ENCODE measurements at regions not wholly inside any gene's neighbourhood (a gene's known extent, or its start where the extent isn't known, plus 50 kb on each side); places are given as distances from the start of the nearest gene placed in this dataset.

DNA sequence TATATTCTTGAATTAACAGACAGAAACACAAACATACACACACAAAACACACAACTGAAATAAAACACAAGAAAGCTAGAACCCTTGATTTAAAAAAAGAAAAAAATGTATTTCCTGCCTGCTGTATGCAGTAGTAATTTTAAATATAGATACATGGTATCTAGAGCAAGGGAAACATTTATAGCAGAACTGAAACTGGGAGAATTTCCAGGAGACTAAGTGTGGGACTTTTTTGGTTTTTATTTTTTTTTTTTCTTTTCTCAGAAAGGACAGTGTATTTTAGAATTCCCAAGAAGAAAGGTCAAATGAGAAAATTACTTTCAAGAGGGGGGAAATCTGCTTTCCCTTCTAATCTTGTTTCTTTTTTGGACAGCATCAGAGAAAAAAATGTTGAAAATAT, 558.9 kb upstream of the PKDCC start:
- Histone ChIP-seq H2AFZ (ENCODE audit: low read length) (no peak overlapping the region), H2BK15ac (ENCODE audit: low read length) (no peak overlapping the region), H3K27ac (replicated peaks; ENCODE audit: low read length) (no peak overlapping the region), H3K4me2 (ENCODE audit: insufficient read depth, low read length, poor library complexity, severe bottlenecking) (no peak overlapping the region), H3K14ac (ENCODE audit: low read length) (no peak overlapping the region), H3K4me1 (ENCODE audit: control insufficient read depth in 2 of 2, insufficient read depth in 1 of 2, low read depth in 1 of 2, low read length in 2 of 2) (no peaks in the 10 kb centered on the region), H2BK12ac (ENCODE audit: low read length) (no peak overlapping the region), H3K27me3 (ENCODE audit: control insufficient read depth in 3 of 3, insufficient read depth in 3 of 3, low read depth in 1 of 3, low read length in 3 of 3) (no peaks in the 10 kb centered on the region), H4K8ac (ENCODE audit: low read depth, low read length) (no peak overlapping the region), H3K4me3 (ENCODE audit: low read length in 2 of 2) (no peak overlapping the region), H3K23ac (ENCODE audit: low read depth, low read length, poor library complexity) (no peak overlapping the region), H4K91ac (ENCODE audit: low read depth, low read length, poor library complexity) (no peak overlapping the region), H3K9ac (ENCODE audit: low read depth, low read length, poor library complexity) (no peak overlapping the region), H3K18ac (ENCODE audit: low read length) (no peak overlapping the region), H3K9me3 (replicated peaks in 1 of 2; ENCODE audit: control insufficient read depth in 2 of 2, insufficient read depth in 1 of 2, low read depth in 1 of 2, low read length in 2 of 2) (no peaks in the 10 kb centered on the region), H3K79me1 (ENCODE audit: low read depth, low read length) (no peaks in the 10 kb centered on the region), H2BK5ac (ENCODE audit: low read length) (no peak overlapping the region), H3K4ac (ENCODE audit: low read length) (no peak overlapping the region), H2AK5ac (ENCODE audit: low read depth, low read length) (no peak overlapping the region), H2BK120ac (ENCODE audit: low read depth, low read length) (no peak overlapping the region), H3K36me3 (replicated peaks in 1 of 2; ENCODE audit: control insufficient read depth in 2 of 2, insufficient read depth in 2 of 2, low read length in 2 of 2) (no peaks in the 10 kb centered on the region)
- DNase-seq (ENCODE audit: low spot score): no peak

DNA sequence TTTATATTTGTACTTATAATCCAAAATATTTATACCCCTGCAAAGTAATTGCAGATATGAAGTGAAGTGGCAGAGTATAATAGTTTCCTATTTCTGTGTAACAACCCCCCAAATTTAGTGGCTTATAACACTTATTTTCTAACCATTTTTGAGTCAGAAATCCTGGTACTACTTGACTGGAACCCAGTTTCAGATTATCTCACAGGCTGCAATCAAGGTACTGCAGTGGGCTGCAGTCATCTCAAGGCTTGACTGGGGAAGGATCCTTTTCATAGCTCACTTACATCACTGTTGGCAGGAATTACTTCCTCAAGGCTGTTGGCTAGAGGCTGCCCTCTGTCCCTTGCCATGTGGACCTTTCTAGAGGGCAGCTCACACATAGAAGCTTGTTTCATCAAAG, 558.2 kb upstream of the PKDCC start:
- no peak overlapping the region for H4K8ac ChIP-seq (ENCODE audit: low read depth, low read length)
- H3K4ac ChIP-seq (ENCODE audit: low read length): no peak overlapping the region
- H3K23ac ChIP-seq (ENCODE audit: low read depth, low read length, poor library complexity): no peak overlapping the region

GRCh38 chr2:41495050-41495449, 552.8 kb upstream of the PKDCC start:
- H3K4ac ChIP-seq (ENCODE audit: low read length): no peak overlapping the region
- no peak for DNase-seq (ENCODE audit: low spot score)
- H2AK5ac ChIP-seq (ENCODE audit: low read depth, low read length): no peak overlapping the region
- WGBS, 2 donors (ENCODE audit: extremely low coverage in 2 of 2, insufficient read length in 2 of 2, insufficient replicate concordance in 1 of 2): no CpG with 5 or more reads among the region's 5 CpGs
- no peak overlapping the region for H2BK120ac ChIP-seq (ENCODE audit: low read depth, low read length)
- no peak overlapping the region for H4K8ac ChIP-seq (ENCODE audit: low read depth, low read length)
- no peaks in the 10 kb centered on the region for H3K4me1 ChIP-seq (ENCODE audit: control insufficient read depth in 2 of 2, insufficient read depth in 1 of 2, low read depth in 1 of 2, low read length in 2 of 2)
- no peak overlapping the region for H2AFZ ChIP-seq (ENCODE audit: low read length)
- H3K36me3 ChIP-seq (replicated peaks in 1 of 2; ENCODE audit: control insufficient read depth in 2 of 2, insufficient read depth in 2 of 2, low read length in 2 of 2): no peaks in the 10 kb centered on the region
- no peak overlapping the region for H2BK15ac ChIP-seq (ENCODE audit: low read length)
- no peak overlapping the region for H4K91ac ChIP-seq (ENCODE audit: low read depth, low read length, poor library complexity)
- no peak overlapping the region for H3K4me2 ChIP-seq (ENCODE audit: insufficient read depth, low read length, poor library complexity, severe bottlenecking)
- no peak overlapping the region for H2BK5ac ChIP-seq (ENCODE audit: low read length)
- H3K9me3 ChIP-seq (replicated peaks in 1 of 2; ENCODE audit: control insufficient read depth in 2 of 2, insufficient read depth in 1 of 2, low read depth in 1 of 2, low read length in 2 of 2): peaks cover 18 to 29% of the 10 kb centered on the region in 2 donors
- no peak overlapping the region for H3K9ac ChIP-seq (ENCODE audit: low read depth, low read length, poor library complexity)
- H3K79me1 ChIP-seq (ENCODE audit: low read depth, low read length): no peaks in the 10 kb centered on the region
- H2BK12ac ChIP-seq (ENCODE audit: low read length): no peak overlapping the region
- no peaks in the 10 kb centered on the region for H3K27me3 ChIP-seq (ENCODE audit: control insufficient read depth in 3 of 3, insufficient read depth in 3 of 3, low read depth in 1 of 3, low read length in 3 of 3)
- H3K4me3 ChIP-seq (ENCODE audit: low read length in 2 of 2): no peak overlapping the region
- no peak overlapping the region for H3K23ac ChIP-seq (ENCODE audit: low read depth, low read length, poor library complexity)
- H3K18ac ChIP-seq (ENCODE audit: low read length): no peak overlapping the region
- H3K14ac ChIP-seq (ENCODE audit: low read length): no peak overlapping the region
- H3K27ac ChIP-seq (replicated peaks; ENCODE audit: low read length): no peak overlapping the region

More for the DNA sequence above, 558.2 kb upstream of the PKDCC start:
- H3K18ac ChIP-seq (ENCODE audit: low read length): no peak overlapping the region
- no peaks in the 10 kb centered on the region for H3K4me1 ChIP-seq (ENCODE audit: control insufficient read depth in 2 of 2, insufficient read depth in 1 of 2, low read depth in 1 of 2, low read length in 2 of 2)
- no peaks in the 10 kb centered on the region for H3K36me3 ChIP-seq (replicated peaks in 1 of 2; ENCODE audit: control insufficient read depth in 2 of 2, insufficient read depth in 2 of 2, low read length in 2 of 2)
- H2BK5ac ChIP-seq (ENCODE audit: low read length): no peak overlapping the region
- no peak for DNase-seq (ENCODE audit: low spot score)
- no peaks in the 10 kb centered on the region for H3K79me1 ChIP-seq (ENCODE audit: low read depth, low read length)
- no peak overlapping the region for H3K27ac ChIP-seq (replicated peaks; ENCODE audit: low read length)
- no peak overlapping the region for H3K14ac ChIP-seq (ENCODE audit: low read length)
- H3K4me3 ChIP-seq (ENCODE audit: low read length in 2 of 2): no peak overlapping the region
- H2BK120ac ChIP-seq (ENCODE audit: low read depth, low read length): no peak overlapping the region
- H2AK5ac ChIP-seq (ENCODE audit: low read depth, low read length): no peak overlapping the region
- H2AFZ ChIP-seq (ENCODE audit: low read length): no peak overlapping the region
- no peak overlapping the region for H2BK15ac ChIP-seq (ENCODE audit: low read length)
- no peaks in the 10 kb centered on the region for H3K27me3 ChIP-seq (ENCODE audit: control insufficient read depth in 3 of 3, insufficient read depth in 3 of 3, low read depth in 1 of 3, low read length in 3 of 3)
- H3K9me3 ChIP-seq (replicated peaks in 1 of 2; ENCODE audit: control insufficient read depth in 2 of 2, insufficient read depth in 1 of 2, low read depth in 1 of 2, low read length in 2 of 2): peaks cover 6% of the 10 kb centered on the region in 2 donors
- H3K4me2 ChIP-seq (ENCODE audit: insufficient read depth, low read length, poor library complexity, severe bottlenecking): no peak overlapping the region
- H4K91ac ChIP-seq (ENCODE audit: low read depth, low read length, poor library complexity): no peak overlapping the region
- no peak overlapping the region for H3K9ac ChIP-seq (ENCODE audit: low read depth, low read length, poor library complexity)
- no peak overlapping the region for H2BK12ac ChIP-seq (ENCODE audit: low read length)

GRCh38 chr2:41496908-41497307, 550.9 kb upstream of the PKDCC start:
- WGBS, 2 donors (ENCODE audit: extremely low coverage in 2 of 2, insufficient read length in 2 of 2, insufficient replicate concordance in 1 of 2): no CpG with 5 or more reads among the region's 3 CpGs
- H3K9me3 ChIP-seq (replicated peaks in 1 of 2; ENCODE audit: control insufficient read depth in 2 of 2, insufficient read depth in 1 of 2, low read depth in 1 of 2, low read length in 2 of 2): peaks cover 24 to 32% of the 10 kb centered on the region in 2 donors
- no peak for DNase-seq (ENCODE audit: low spot score)

More at GRCh38 chr2:41496908-41497307, 550.9 kb upstream of the PKDCC start:
- H3K23ac ChIP-seq (ENCODE audit: low read depth, low read length, poor library complexity): no peak overlapping the region
- no peak overlapping the region for H3K27ac ChIP-seq (replicated peaks; ENCODE audit: low read length)
- no peaks in the 10 kb centered on the region for H3K79me1 ChIP-seq (ENCODE audit: low read depth, low read length)
- H3K9ac ChIP-seq (ENCODE audit: low read depth, low read length, poor library complexity): no peak overlapping the region
- no peak overlapping the region for H4K91ac ChIP-seq (ENCODE audit: low read depth, low read length, poor library complexity)
- H3K4ac ChIP-seq (ENCODE audit: low read length): no peak overlapping the region
- no peak overlapping the region for H2BK15ac ChIP-seq (ENCODE audit: low read length)
- no peak overlapping the region for H4K8ac ChIP-seq (ENCODE audit: low read depth, low read length)
- H2BK12ac ChIP-seq (ENCODE audit: low read length): no peak overlapping the region
- H3K4me2 ChIP-seq (ENCODE audit: insufficient read depth, low read length, poor library complexity, severe bottlenecking): no peak overlapping the region
- no peak overlapping the region for H2BK120ac ChIP-seq (ENCODE audit: low read depth, low read length)
- no peak overlapping the region for H2AFZ ChIP-seq (ENCODE audit: low read length)
- no peak overlapping the region for H2AK5ac ChIP-seq (ENCODE audit: low read depth, low read length)
- H2BK5ac ChIP-seq (ENCODE audit: low read length): no peak overlapping the region
- H3K18ac ChIP-seq (ENCODE audit: low read length): no peak overlapping the region
- no peaks in the 10 kb centered on the region for H3K4me1 ChIP-seq (ENCODE audit: control insufficient read depth in 2 of 2, insufficient read depth in 1 of 2, low read depth in 1 of 2, low read length in 2 of 2)
- no peak overlapping the region for H3K4me3 ChIP-seq (ENCODE audit: low read length in 2 of 2)
- no peaks in the 10 kb centered on the region for H3K36me3 ChIP-seq (replicated peaks in 1 of 2; ENCODE audit: control insufficient read depth in 2 of 2, insufficient read depth in 2 of 2, low read length in 2 of 2)
- H3K14ac ChIP-seq (ENCODE audit: low read length): no peak overlapping the region
- no peaks in the 10 kb centered on the region for H3K27me3 ChIP-seq (ENCODE audit: control insufficient read depth in 3 of 3, insufficient read depth in 3 of 3, low read depth in 1 of 3, low read length in 3 of 3)
